ENCODE measurements at regions not wholly inside any gene's neighbourhood (a gene's known extent, or its start where the extent isn't known, plus 50 kb on each side); places are given as distances from the start of the nearest gene placed in this dataset.

DNA sequence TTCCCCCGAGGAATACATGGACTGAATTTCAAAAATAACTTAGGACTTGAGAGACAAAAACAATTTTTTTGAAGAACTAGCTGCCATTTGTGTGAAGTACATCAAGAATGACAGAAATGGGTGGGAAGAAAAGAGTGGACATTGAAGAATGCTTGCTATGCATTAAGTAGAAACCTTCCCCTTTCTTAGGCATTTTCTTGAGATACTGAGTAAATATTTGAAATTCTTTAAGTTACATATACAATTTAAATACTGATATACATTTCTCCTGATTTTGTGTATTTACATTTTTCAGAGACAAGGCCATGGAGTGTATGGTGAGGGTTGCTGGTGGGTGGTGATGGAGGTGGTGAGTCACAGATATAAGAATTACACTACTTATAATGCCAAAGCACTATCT, 319.3 kb upstream of the ADAMTSL1 start:
- no peak for DNase-seq (ENCODE audit: low spot score)

DNA sequence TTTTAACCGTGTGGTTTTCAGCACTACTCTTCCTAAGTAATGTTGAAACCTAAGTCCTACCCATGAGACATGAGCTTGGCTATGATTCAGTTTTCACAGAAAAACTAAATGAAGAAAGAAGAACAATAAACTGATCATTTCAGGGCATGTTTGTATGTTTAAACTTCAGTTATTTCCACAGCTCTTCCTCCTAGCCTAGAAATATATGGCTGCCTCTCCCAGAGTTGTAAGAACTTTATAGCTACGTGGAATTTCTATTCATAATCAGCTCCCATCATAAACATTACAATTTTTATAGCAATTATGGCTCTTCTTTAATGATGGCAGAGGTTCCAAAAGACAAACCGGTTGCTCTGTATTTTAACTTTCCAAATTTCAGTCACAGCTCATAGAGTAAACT, 314.7 kb upstream of the ADAMTSL1 start:
- no peak for DNase-seq (ENCODE audit: low spot score)

DNA sequence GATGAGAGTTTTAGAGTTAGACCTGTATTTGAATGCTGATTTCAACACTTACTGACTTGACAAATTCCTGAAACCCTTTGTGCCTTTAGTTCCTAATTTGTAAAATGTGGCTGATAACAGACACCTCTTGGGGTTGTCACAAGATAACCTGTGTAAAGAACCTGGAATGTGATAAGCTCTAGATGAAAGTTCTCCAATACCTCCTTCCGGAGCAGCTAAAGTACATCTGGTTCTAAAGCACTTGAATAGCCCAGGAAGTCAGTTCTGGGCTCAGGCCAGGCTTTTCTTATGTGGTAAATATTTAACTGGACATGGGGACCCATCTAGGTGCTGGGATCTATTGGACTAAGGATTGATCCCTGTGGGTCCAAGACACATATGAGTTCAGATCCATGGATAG, 310.8 kb upstream of the ADAMTSL1 start:
- DNase-seq (ENCODE audit: low spot score), result no peak

DNA sequence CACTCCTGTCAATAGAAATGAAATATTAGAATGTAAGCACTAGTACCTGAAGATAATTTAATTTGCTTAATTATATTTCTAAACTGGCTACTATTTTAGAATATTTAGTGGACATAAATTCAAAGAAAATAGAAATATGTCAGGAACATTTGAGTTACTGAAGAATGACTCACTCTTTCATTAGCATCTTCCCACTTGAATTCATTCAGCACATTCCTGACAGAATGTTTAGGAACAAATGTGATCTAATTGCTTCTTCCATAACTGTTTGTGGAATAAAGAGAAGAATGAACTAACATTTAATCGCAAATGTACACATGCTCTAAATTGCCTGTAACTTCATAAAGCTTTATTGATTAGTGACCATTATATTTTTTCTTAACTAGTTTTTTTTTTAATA, 306.2 kb upstream of the ADAMTSL1 start:
- no peak for DNase-seq (ENCODE audit: low spot score)

DNA sequence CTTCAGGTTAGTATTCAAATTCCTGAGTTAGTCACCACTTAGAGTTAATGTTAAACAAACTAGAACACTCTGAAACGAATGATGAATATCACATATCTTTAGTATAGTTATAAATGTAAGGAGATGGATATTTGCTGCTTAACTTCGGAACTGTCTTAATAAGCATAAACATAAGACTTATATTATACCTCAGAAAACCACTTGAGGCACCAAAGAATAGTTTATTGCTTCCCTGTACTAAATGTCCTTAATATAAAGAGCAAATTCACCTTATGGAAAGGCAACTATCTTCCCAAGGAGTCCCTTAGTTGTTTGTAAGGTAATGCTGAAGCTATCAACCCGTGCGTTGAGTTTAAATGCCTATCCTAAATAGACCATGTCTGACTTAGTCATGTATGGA, 300.0 kb upstream of the ADAMTSL1 start:
- DNase-seq (ENCODE audit: low spot score), result no peak

DNA sequence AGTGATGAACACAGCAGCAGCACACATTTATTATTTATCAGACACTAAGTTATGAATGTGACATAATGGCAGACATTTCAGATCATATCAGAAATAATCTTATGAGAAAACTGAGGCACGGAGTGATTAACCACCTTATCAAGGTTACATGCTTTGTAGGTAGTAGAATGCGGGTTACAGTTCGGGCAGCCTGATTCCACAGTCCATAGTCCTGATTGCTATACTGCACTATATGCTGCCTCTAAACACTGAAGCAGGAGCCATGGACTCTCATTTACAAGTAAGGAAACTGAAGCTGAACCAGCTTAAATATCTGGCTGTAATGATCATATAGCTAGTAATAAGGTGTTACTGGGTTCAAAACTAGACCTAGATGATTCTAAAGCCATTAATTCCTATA, 291.3 kb upstream of the ADAMTSL1 start:
- DNase-seq (ENCODE audit: low spot score), result no peak

DNA sequence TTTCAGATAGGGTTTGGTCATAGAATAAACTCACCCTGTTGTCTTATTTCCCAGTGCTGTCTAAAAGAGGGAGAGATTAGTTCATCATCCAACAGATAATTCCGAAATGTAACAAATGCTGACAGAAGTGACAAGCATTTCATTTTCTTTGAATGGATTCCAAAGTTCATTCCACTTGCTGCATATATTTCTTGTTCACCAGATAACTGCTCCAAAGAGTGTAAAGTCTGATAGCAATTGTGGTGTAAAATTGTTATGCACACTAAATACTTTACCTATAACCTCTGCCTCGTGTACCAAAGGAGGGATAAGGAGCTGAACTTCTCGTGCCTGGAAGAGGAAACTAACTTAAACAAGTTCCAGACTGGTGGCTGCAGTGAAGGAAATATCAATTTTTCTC, 290.0 kb upstream of the ADAMTSL1 start:
- no peak for DNase-seq (ENCODE audit: low spot score)

DNA sequence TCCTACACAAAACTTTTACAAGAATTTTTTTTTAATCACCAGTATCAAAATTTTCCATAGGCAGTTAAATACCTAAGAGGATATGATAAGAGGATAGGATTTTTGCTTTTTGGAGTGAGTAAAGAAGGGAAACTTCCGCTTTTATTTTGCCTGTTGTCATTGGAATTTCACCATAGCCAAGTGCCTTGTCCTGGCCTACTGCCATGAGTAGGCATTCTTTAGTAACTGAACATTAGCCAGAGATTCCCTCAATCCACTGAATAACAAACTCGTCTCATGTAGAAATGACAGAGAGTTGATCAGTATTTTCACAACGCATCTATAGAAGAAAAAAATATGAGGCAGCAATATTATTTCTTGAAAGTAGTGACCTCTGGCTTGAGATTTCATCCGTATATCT, 289.6 kb upstream of the ADAMTSL1 start:
- no peak for DNase-seq (ENCODE audit: low spot score)

DNA sequence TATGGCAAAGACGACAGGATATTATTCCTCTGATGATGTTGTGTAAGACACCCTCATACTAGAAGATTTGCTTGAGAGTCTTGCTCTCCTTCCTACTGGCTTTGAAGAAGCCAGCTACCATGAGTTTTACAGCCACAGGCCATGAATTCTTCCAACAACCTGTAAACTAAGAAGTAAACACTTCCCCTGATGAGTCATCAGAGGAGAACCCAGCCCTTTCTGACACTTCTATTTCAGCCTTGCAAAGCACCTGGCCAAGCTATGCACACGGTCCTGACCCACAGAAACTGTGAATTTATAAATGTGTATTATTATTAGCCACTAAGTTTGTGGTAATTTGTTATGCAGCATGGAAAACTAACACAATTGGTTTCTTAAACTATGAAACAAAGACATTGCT, 288.8 kb upstream of the ADAMTSL1 start:
- peak; percentile 27 for DNase-seq (ENCODE audit: low spot score)

DNA sequence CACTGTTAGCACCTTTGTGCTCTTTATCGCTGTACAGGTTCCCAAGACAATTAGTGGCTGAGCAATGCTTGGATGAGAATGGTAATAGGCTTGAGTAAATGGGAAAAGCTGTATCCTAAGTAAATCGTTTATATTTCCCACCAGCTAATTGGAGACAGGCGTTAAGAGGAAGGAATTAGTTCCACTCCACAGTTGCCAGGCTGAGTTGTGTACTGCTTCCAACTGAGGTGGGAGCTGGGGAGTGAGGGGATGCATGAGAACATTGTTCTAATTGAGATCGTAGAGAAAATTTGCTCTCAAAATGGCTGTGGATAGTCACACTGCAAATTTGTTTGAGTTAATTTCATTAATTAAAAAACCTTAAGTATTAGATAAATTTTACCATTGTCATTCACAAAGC, 285.0 kb upstream of the ADAMTSL1 start:
- DNase-seq (ENCODE audit: low spot score), result no peak

DNA sequence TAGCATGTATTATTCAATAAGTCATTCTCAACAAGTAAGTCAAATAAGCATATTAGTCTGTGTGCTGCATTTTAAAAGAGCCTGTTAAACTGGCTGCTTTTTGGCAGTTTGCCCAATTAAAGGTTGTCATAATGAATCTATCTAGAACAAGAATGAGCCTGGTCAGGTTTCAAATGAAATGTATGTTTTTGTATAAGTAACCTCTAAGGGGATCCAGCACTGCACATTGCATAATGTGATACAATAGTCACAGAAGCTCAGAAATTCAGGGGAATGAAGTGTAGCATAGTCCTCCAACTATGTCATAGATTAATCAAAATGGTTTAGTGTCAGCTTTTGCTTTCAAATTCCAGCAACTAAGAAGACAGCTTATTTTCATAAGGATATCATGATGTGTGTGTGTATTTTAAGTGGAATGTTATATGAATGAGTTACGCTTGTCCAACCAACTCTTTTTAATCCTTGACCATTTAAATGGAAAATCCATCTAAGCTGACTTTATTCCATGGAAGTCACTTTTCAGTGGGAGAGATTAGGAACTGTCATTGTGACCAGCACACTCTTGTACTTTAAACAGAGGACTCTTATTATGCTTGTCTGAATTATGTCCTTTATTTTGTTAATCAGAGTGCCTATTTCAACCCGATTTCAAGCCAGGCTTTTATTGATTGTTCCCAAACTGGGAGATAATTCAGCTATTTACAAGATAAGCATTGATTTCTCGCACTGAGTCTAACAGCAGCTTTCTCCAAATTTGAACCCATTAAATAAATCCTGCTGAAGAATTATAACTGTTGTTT, 283.9 kb upstream of the ADAMTSL1 start:
- no peak for DNase-seq (ENCODE audit: low spot score)

DNA sequence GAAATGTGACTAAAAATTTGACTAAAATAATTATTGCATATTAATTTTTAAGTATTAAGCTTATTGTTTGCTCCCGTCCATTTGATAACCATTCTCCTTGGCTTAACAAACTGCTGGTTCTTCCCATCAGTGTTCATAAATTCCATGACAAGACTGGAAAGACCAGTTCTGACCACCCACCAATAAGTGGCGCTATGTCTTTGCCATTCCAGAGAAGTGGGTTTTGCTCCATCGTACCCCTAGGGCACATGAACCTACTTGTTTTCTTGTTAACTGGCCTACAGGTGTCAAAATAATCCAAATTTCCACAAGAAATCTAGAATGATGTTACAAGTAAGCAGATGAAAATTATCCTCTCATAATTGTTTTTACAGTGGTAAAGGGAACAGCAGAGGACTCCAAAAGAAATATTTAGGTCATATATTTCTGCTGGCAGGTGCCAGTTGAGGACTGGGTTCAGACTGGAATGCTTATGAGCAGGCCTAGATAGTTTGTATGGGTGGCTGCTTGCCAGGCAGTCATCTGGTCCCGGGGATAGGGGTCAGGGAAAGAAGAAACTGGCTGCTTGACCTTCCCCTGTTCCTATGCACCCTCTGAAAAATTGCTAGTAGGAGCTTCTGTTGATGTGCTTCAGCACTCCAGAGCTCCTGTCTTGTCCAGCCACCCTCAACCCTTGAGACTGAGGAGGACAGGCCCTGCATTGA, 283.1 kb upstream of the ADAMTSL1 start:
- peak; percentile 8 for DNase-seq (ENCODE audit: low spot score)

DNA sequence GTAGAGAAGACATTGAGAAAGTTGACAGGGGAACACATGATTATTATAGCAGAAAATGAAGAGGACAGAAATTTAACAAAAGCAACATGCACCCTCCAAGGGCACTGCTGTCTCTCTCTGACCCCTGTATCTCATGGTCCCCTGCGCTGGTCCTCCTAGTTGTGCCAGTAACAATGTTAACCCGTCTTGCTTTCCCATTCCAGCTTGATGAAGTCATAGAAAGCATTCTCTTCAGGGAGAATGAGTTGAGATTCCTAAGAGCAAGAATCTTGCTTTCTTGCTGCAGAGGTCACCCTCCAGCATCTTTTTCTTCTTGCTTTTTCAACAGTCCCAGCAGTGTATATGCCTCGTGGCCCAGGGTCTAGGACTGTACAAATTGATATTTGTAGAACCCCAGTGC, 279.6 kb upstream of the ADAMTSL1 start:
- no peak for DNase-seq (ENCODE audit: low spot score)

DNA sequence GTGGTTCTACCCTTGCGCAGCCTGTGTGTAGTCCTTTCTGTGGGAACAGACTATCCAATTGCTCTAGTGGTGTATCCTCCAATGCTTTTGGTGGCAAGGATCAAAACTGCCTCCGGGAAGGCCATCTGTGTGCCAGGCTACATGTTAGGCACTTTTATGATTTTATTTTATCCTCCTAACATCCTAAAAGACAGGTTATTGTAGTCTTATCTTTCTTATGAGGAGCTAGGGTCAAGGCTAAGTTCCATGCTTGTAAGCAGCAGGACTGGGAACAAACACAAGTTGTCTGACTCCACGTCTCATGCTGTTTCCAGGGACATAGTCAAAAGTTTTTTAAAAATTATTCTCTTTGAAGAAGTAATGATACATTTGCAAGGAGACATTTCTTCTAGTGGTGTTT, 278.7 kb upstream of the ADAMTSL1 start:
- DNase-seq (ENCODE audit: low spot score), result no peak

DNA sequence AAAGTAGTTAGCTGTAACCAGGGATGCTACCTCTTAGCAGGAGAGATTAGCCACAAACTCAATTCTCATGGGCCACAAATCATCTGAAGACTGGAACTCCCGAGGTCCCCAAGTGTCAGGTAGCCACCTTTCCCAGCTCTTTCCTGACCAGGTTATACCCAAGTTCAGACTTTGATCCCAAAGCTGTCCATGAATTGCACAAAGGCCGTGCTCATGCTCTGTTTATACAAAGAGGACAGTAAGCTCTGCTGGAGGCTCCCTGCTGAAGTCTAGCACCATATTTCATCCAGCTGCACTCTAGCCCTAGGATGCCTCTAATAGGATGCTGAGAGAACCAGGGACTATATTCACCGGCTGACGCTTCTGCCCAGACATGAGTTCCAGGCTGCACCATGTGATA, 271.0 kb upstream of the ADAMTSL1 start:
- no peak for DNase-seq (ENCODE audit: low spot score)

DNA sequence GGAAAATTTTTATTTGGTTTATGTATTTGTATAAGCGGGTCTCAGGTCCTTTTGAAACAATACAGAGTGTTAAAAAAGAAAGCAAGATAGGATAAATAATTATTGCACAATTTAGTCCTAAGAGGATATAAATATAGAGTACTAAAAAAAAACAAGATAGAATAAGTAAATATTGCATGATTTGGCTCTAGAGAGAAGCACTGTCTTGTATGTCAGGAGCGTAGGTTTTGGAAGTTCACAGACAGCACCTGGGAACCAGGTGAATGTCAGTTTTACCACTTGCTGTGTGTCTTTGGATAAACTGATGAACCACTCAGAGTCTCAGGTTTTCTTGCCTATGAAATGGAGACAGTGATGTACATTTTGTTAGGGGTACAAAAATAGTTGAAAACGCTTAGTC, 266.2 kb upstream of the ADAMTSL1 start:
- DNase-seq (ENCODE audit: low spot score), result no peak

DNA sequence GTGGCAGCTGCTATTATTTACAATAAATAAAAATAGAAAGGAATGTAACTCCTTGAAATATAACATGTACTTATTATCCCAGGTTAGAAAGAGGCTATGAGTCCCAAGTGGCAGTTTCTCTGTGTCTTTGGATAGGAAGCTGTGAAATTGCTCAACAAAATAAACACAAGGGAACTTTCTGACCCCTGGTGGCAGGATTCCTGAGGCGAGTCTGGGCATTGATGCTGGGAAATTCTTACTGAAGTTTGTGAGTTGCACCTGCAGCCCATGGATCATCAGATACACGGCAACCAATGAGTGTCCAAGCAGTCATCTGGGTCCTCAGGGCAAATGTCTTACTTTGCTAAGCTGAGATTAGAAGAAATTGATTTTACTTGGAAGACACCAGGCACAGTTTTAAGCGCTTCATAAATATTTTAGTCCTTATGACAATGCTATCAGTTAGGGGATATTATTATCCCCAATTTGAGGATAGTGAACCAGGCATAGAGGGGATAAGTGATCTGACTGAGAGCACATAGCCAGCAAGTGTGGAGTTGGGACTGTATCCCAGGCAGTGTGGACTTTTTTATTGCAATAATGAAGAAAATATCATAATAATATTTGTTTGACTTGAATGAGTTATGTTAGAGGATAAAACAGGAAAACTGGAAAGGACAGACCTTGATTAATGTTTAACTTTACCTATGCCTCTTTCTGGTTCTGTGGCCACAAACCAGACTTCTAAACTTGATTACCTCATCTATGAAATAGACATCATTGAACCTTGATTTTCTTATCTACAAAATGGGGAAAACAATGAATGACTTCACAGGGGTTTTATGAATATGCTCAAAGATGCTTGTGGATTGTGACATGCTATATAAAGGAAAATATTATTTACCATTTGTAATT, 265.5 kb upstream of the ADAMTSL1 start:
- peak; percentile 40 for DNase-seq (ENCODE audit: low spot score)

DNA sequence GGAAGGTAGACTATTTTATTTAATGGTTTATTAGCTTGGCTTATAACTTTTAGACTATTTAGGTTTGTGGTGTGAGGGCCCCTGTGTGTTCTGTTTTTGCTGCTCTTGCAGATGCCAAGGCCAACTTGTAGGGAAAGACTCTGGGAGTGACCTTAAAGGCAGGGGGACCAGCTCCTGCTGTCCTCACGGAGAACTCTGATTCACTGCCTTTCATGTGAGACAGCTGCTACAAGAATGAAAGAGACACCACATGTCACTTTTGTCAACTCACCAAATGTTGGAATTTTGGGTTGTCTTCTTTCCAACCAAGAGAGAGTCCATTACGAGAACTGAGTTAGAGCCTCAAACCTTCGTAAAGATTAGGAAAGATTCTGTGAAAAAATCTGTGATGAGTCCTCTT, 258.3 kb upstream of the ADAMTSL1 start:
- DNase-seq (ENCODE audit: low spot score), result no peak

DNA sequence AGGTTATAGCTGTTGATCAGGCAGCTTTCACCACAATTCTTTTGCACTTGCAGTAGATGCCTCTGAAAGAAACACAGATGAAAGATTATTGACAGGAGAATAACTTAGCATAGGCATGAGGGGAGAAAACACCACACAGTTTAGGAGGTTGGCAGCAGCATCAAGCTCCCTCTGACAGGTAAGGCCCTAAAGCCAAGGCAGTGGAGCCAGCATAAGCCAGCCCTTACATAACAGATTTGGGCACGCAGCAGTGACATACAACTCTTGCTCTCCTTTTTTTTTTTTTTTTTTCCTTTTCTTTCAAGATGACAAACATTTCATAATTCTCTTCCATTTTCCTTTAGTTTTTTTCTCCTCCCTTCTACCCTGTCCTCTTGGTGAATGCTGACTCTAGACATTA, 257.6 kb upstream of the ADAMTSL1 start:
- DNase-seq (ENCODE audit: low spot score), result no peak

DNA sequence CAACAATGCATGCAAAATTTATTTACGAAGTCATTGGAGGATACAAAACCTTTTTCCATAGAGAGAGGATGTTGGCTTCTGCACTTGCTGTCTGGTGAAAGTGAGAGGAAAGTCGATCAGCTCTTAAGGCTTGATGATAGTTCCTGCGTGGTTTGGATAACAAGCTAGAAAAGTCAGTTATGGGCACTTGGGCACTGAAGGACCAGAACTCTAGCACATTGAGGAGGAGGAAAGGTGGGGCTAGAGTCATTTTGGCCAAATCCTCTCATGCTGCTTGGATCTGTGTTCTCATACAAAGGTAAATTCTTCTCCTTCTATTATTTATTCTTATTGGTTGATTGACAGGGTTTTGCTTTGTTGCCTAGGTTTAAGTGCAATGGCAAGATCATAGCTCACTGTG, 245.9 kb upstream of the ADAMTSL1 start:
- no peak for DNase-seq (ENCODE audit: low spot score)

DNA sequence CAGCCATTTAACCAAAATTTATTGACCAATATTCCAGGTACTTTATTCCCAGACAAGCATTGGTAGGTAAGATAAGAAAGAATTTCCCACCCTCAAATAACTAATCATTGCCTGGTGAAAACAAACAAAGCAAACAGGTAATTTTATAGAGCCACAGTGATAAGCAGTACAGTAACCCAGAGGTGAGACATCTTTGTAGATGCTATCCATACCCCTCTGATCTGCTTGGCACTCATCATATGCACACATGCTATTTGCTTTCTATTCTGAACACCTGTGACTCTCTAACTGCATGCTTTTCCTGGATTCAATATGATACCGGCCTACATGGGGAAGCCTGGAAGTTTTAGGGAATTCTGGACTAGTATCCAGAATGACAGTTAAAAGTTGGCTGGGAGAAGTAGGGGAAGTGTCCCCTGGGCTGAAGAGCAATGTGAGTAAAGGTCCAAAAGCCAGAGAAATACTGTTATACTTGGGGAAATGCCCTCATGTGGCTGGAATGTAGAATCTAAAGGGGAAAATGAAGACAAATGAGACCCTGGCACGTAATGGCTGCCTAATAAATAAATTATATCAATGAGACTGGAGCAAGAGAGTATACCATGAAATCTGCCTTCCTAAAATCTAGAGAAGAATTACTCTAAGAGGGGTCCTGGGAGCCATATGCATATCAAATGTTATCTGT, 243.8 kb upstream of the ADAMTSL1 start:
- no peak for DNase-seq (ENCODE audit: low spot score)

DNA sequence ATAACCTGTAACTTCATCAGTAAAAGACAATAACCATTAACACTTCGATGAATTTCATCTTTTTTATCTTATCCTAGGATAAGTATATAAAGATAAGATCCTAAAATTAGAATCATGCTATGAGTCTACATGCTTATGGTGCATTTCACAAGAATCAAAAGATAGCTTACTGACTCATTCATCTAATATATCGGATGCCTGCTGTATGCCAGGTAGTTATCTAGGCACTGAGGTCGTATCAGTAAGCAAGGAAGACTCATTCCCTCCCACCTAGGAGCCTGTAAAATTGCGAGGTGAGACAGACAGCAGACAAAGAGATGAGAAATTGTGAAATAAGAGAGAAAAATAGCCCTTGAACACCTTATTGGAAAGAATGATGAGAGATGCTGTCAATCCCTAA, 240.6 kb upstream of the ADAMTSL1 start:
- no peak for DNase-seq (ENCODE audit: low spot score)
